ENCODE measurements at regions not wholly inside any gene's neighbourhood (a gene's known extent, or its start where the extent isn't known, plus 50 kb on each side); places are given as distances from the start of the nearest gene placed in this dataset.

- TF ChIP-seq CTCF (IDR thresholded peaks at IDR 0.05): no peak
- no peak for TF ChIP-seq POLR2A (IDR thresholded peaks at IDR 0.05)
Observed at GRCh38 chr10:20674926-20675325, 222.2 kb downstream of the NEBL start.

Measured in esophagus squamous epithelium (tissue), 4 donors.